ENCODE measurements at regions not wholly inside any gene's neighbourhood (a gene's known extent, or its start where the extent isn't known, plus 50 kb on each side); places are given as distances from the start of the nearest gene placed in this dataset.
"Not testable (repeated sequence)": the region's sequence is repeated elsewhere in the genome, so short reads cannot be mapped to it uniquely, and the experiment has no call there.

DNA sequence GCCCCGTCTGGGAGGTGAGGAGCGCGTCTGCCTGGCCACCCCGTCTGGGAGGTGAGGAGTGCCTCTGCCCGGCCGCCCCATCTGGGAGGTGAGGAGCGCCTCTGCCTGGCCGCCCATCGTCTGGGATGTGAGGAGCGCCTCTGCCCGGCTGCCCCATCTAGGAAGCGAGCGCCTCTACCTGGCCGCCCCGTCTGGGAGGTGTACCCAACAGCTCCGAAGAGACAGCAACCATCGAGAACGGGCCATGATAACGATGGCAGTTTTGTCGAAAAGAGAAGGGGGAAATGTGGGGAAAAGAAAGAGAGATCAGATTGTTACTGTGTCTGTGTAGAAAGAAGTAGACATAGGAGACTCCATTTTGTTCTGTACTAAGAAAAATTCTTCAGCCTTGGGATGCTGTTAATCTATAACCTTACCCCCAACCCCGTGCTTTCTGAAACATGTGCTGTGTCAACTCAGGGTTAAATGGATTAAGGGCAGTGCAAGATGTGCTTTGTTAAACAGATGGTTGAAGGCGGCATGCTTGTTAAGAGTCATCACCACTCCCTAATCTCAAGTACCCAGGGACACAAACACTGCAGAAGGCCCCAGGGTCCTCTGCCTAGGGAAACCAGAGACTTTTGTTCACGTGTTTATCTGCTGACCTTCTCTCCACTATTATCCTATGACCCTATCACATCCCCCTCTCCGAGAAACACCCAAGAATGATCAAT lies 137.0 kb upstream of the PALMD start:
- H3K27ac ChIP-seq (ENCODE audit: low read depth, low read length); H4K8ac ChIP-seq (ENCODE audit: extremely low read depth, insufficient read depth, low read length); H3K4me3 ChIP-seq (ENCODE audit: extremely low read depth in 1 of 4, insufficient read depth in 2 of 4, low read depth in 3 of 4, low read length in 4 of 4); H2BK5ac ChIP-seq (ENCODE audit: low read depth, low read length); H2AK5ac ChIP-seq (ENCODE audit: low read depth, low read length); H2BK20ac ChIP-seq (ENCODE audit: low read length); H4K5ac ChIP-seq (ENCODE audit: insufficient read length, low read depth, low read length); H3K27me3 ChIP-seq (replicated peaks in 1 of 4; ENCODE audit: control insufficient read depth in 3 of 4, extremely low read depth in 1 of 4, insufficient read depth in 3 of 4, low read length in 3 of 4); H3K36me3 ChIP-seq (ENCODE audit: control insufficient read depth in 2 of 4, insufficient read depth in 4 of 4, low read length in 3 of 4); H3K23ac ChIP-seq (ENCODE audit: insufficient read length); H3K14ac ChIP-seq (ENCODE audit: insufficient read length); H3K23me2 ChIP-seq (ENCODE audit: low read depth, low read length); H3K18ac ChIP-seq (ENCODE audit: extremely low read depth, low read length); H3K79me2 ChIP-seq (ENCODE audit: control insufficient read depth in 1 of 2, insufficient read depth in 2 of 2, low read length in 2 of 2); H2AFZ ChIP-seq (ENCODE audit: low read length); CTCF ChIA-PET (ENCODE audit: partially characterized antibody); H3K4ac ChIP-seq (replicated peaks; ENCODE audit: insufficient read length, low read depth, low read length); H3K4me1 ChIP-seq (replicated peaks in 1 of 4; ENCODE audit: control insufficient read depth in 3 of 4, insufficient read depth in 4 of 4, low read length in 3 of 4); POLR2A ChIA-PET (ENCODE audit: partially characterized antibody); FAIRE-seq; H3K9ac ChIP-seq (replicated peaks in 1 of 4; ENCODE audit: extremely low read depth in 1 of 4, low read depth in 3 of 4, low read length in 3 of 4); H4K20me1 ChIP-seq (replicated peaks in 1 of 2; ENCODE audit: control insufficient read depth in 1 of 2, insufficient read depth in 2 of 2, low read length in 2 of 2); H3K79me1 ChIP-seq (ENCODE audit: low read depth, low read length); H4K91ac ChIP-seq (replicated peaks; ENCODE audit: insufficient read length, low read length); H3K56ac ChIP-seq (replicated peaks; ENCODE audit: insufficient read length, low read depth, low read length); DNase-seq (ENCODE audit: low read depth in 1 of 2, low spot score in 2 of 2); H2BK12ac ChIP-seq (ENCODE audit: low read depth, low read length); H3K4me2 ChIP-seq (ENCODE audit: insufficient read depth in 1 of 2, low read depth in 2 of 2, low read length in 2 of 2); H2BK120ac ChIP-seq (replicated peaks; ENCODE audit: low read depth, low read length); H2BK15ac ChIP-seq (ENCODE audit: low read length): not testable (repeated sequence)
- H3K9me3 ChIP-seq (ENCODE audit: insufficient read depth in 2 of 2, low read depth in 1 of 2, low read length in 1 of 2) = peaks cover 0 to 20% of the 10 kb centered on the region in 2 experiments; a peak in 2 of 4 replicates
- WGBS, 2 experiments (ENCODE audit: extremely low coverage in 1 of 2, insufficient coverage in 1 of 2, insufficient read length in 1 of 2, insufficient replicate concordance in 2 of 2, low coverage in 1 of 2, low lambda C conversion rate in 2 of 2, missing lambda C conversion rate in 1 of 2) = 86% methylated on average over 19 of the region's 24 CpGs; no CpG with 5 or more reads in 1 of the 2 experiments
